ENCODE measurements at regions not wholly inside any gene's neighbourhood (a gene's known extent, or its start where the extent isn't known, plus 50 kb on each side); places are given as distances from the start of the nearest gene placed in this dataset.

GRCh38 chr6:74932232-74932888, 273.5 kb downstream of the COL12A1 start:
- Histone ChIP-seq H3K36me3 (no peaks in the 10 kb centered on the region), H3K9me3 (no peaks in the 10 kb centered on the region), H3K4me1 (peaks cover 0 to 5% (median 2%) of the 10 kb centered on the region in 4 donors), H3K27me3 (no peaks in the 10 kb centered on the region), H3K27ac (no peak overlapping the region), H3K4me3 (no peak overlapping the region)
- TF ChIP-seq POLR2AphosphoS5 (IDR thresholded peaks at IDR 0.05) (no peak), EP300 (IDR thresholded peaks at IDR 0.05) (no peak), POLR2A (IDR thresholded peaks at IDR 0.05) (no peak)
- TF ChIP-seq, protein P1, sequence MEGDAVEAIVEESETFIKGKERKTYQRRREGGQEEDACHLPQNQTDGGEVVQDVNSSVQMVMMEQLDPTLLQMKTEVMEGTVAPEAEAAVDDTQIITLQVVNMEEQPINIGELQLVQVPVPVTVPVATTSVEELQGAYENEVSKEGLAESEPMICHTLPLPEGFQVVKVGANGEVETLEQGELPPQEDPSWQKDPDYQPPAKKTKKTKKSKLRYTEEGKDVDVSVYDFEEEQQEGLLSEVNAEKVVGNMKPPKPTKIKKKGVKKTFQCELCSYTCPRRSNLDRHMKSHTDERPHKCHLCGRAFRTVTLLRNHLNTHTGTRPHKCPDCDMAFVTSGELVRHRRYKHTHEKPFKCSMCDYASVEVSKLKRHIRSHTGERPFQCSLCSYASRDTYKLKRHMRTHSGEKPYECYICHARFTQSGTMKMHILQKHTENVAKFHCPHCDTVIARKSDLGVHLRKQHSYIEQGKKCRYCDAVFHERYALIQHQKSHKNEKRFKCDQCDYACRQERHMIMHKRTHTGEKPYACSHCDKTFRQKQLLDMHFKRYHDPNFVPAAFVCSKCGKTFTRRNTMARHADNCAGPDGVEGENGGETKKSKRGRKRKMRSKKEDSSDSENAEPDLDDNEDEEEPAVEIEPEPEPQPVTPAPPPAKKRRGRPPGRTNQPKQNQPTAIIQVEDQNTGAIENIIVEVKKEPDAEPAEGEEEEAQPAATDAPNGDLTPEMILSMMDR (IDR thresholded peaks at IDR 0.05) = no peak
- WGBS, 5 donors = 60 to 69% (median 65%) methylated on average over 4 of the region's 4 CpGs
- DNase-seq = peak in 1 of 2 donors; percentile 10
- intact Hi-C loops (cut with DNase I; ENCODE audit: low total_unique reads) = no loop called here

GRCh38 chr6:74931558-74931957, 274.3 kb downstream of the COL12A1 start:
- WGBS, 5 donors = 14 to 47% (median 25%) methylated on average over 1 of the region's 1 CpG
- Histone ChIP-seq H3K9me3 (no peaks in the 10 kb centered on the region), H3K27ac (no peak overlapping the region), H3K4me3 (no peak overlapping the region), H3K27me3 (no peaks in the 10 kb centered on the region), H3K4me1 (peaks cover 0 to 5% (median 2%) of the 10 kb centered on the region in 4 donors), H3K36me3 (no peaks in the 10 kb centered on the region)
- intact Hi-C loops (cut with DNase I; ENCODE audit: low total_unique reads) = no loop called here
- TF ChIP-seq, protein P1 (IDR thresholded peaks at IDR 0.05) = no peak
- TF ChIP-seq EP300 (IDR thresholded peaks at IDR 0.05) (no peak), POLR2AphosphoS5 (IDR thresholded peaks at IDR 0.05) (no peak), POLR2A (IDR thresholded peaks at IDR 0.05) (no peak)
- DNase-seq = peak in 1 of 2 donors; percentile 4

DNA sequence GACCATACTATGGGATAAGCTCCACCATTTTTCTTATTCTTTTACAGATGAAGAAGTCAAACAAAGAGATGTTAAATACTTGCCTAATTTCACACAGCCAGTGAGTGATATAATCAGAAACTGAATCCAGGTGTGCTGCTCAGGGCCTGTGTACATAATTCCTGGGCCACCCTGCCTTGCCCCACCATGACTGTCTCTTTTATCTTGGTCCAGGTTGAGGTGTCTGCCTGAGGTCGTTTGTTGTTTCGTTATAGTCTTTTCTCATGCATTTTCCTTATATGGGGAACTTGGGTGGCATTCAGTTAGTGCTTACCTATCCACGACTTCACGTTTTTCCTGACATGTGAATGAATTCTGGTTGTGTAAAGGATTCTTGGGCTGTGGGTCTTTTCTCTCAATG, 277.6 kb downstream of the COL12A1 start:
- intact Hi-C loops (cut with DNase I; ENCODE audit: low total_unique reads) = no loop called here
- Histone ChIP-seq H3K27ac (no peak overlapping the region), H3K4me1 (peaks cover 0 to 5% (median 2%) of the 10 kb centered on the region in 4 donors), H3K4me3 (no peak overlapping the region), H3K27me3 (no peaks in the 10 kb centered on the region), H3K36me3 (no peaks in the 10 kb centered on the region), H3K9me3 (no peaks in the 10 kb centered on the region)
- 61 to 69% (median 62%) methylated on average over 4 of the region's 4 CpGs for WGBS, 5 donors
- TF ChIP-seq POLR2AphosphoS5 (IDR thresholded peaks at IDR 0.05) (no peak), POLR2A (IDR thresholded peaks at IDR 0.05) (no peak)
- DNase-seq = no peak

DNA sequence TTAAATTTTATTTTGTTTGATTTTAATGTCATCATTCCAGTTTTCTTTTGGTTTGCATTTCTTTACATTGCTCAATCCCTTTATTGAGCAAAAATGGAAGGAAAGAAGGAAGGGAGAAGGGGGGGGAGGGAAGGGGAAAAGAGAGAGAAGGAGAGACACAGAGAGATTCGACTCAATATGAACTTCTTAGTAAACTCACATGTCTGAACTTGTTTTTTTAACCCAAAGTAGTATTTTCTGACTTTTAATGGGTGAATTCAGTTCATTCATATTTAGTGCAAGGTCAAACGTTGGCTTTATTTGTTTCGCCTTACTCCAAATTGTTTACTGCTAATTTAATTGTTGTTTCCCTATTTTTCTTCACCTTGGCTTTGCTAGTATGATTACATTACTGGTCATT, 278.6 kb downstream of the COL12A1 start:
- WGBS, 5 donors = 82 to 89% (median 85%) methylated on average over 3 of the region's 3 CpGs
- Histone ChIP-seq H3K4me1 (peaks cover 0 to 5% (median 2%) of the 10 kb centered on the region in 4 donors), H3K4me3 (no peak overlapping the region), H3K9me3 (no peaks in the 10 kb centered on the region), H3K36me3 (no peaks in the 10 kb centered on the region), H3K27ac (no peak overlapping the region), H3K27me3 (no peaks in the 10 kb centered on the region)
- intact Hi-C loops (cut with DNase I; ENCODE audit: low total_unique reads) = no loop called here
- no peak for TF ChIP-seq POLR2A (IDR thresholded peaks at IDR 0.05)
- TF ChIP-seq EP300 (IDR thresholded peaks at IDR 0.05) = no peak
- TF ChIP-seq POLR2AphosphoS5 (IDR thresholded peaks at IDR 0.05) = no peak
- TF ChIP-seq, protein P1 (IDR thresholded peaks at IDR 0.05) = no peak
- no peak for DNase-seq

- Histone ChIP-seq H3K36me3 (no peaks in the 10 kb centered on the region), H3K9me3 (no peaks in the 10 kb centered on the region), H3K27ac (no peak overlapping the region), H3K27me3 (no peaks in the 10 kb centered on the region), H3K4me1 (no peaks in the 10 kb centered on the region), H3K4me3 (no peak overlapping the region)
- WGBS, 5 donors = 70 to 87% (median 72%) methylated on average over 5 of the region's 5 CpGs
- DNase-seq = no peak
- intact Hi-C loops (cut with DNase I; ENCODE audit: low total_unique reads) = no loop called here
- TF ChIP-seq, protein P1 (IDR thresholded peaks at IDR 0.05) = no peak
- no peak for TF ChIP-seq EP300 (IDR thresholded peaks at IDR 0.05)
Measured at GRCh38 chr6:74925683-74926082, 280.2 kb downstream of the COL12A1 start.

Measured in stomach (tissue), 8 donors.